HG02610 (cell line): ENCODE measurements at regions not wholly inside any gene's neighbourhood (a gene's known extent, or its start where the extent isn't known, plus 50 kb on each side); places are given as distances from the start of the nearest gene placed in this dataset.

ENCODE experiments used
- ATAC-seq: cut with Tn5 transposase; IDR thresholded peaks from one replicate; pipeline ENCODE4 v1.9.1; 2021; ENCODE audit warnings: mild to moderate bottlenecking, moderate library complexity; ENCODE audit not compliant: unreplicated experiment

DNA sequence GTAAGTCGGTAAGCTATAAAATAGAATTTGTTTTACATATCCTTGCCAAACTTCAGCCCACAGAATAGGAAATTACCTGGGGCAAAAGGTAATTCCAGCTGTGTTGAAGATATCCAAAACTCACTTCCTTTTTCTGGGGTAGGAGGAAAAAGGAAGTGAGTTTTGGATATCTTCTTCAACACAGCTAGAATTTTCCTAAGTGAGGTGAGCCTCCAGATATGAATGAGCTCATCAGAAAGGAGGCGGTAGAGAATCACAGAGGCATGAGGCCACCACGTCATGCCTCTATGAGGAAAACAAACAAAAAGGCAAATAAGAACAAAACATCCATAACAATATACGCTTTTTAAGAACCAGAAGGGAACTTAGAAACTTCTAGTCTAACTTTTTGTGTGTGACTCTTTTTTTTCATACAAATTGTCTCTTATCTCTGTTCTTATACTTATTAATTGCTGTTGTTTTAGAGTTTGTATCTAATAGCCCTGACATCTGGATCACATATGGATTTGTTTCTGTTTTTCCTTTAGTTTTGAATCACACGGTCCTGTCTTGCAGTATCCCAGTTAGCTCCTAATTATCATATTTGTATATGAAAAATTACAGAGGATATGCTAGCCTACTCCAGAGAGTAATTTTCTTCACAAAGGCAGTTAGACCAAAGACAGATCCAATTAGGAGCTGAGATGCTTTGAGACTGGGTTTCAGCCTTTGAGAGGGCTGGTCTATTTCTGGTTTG, 104.5 kb downstream of the RBM43 start:
- no peak for ATAC-seq

DNA sequence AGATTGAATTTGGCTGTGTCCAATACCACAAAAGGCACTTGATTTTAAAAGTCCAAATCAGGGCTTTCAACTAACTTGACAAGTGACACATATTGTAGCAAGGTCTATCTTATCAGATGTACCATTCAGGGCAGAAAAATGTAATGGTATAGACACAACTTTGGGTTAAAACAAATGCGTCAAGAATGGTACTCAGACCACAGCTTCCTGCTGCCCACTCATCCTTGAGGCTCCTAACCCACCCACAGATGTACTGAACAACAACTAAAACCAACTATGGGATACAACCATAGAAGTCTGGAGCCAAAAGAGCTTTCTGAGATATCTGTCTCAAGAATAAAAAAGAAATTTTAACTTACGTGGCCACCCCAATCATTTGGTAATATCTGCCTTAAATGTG, 105.2 kb downstream of the RBM43 start:
- no peak for ATAC-seq

DNA sequence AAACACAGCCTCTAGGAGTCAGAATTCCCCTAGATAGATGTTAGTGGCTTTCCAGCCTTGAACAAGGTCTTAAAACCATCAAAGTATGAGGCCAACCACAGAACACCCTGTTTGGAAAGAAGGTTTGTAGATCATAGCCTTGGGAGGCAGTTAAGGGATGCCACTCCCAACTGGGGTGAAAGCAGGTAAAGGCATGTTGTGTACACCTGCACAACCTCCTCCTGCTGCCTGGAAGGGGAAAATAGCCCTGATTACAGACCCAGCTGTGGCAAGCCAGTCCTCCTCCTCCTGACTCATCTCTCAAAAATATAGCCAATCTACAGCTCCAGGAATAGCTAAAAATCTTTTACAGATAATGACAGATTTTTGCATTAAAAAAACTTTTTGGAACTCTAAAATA, 108.1 kb downstream of the RBM43 start:
- no peak for ATAC-seq

DNA sequence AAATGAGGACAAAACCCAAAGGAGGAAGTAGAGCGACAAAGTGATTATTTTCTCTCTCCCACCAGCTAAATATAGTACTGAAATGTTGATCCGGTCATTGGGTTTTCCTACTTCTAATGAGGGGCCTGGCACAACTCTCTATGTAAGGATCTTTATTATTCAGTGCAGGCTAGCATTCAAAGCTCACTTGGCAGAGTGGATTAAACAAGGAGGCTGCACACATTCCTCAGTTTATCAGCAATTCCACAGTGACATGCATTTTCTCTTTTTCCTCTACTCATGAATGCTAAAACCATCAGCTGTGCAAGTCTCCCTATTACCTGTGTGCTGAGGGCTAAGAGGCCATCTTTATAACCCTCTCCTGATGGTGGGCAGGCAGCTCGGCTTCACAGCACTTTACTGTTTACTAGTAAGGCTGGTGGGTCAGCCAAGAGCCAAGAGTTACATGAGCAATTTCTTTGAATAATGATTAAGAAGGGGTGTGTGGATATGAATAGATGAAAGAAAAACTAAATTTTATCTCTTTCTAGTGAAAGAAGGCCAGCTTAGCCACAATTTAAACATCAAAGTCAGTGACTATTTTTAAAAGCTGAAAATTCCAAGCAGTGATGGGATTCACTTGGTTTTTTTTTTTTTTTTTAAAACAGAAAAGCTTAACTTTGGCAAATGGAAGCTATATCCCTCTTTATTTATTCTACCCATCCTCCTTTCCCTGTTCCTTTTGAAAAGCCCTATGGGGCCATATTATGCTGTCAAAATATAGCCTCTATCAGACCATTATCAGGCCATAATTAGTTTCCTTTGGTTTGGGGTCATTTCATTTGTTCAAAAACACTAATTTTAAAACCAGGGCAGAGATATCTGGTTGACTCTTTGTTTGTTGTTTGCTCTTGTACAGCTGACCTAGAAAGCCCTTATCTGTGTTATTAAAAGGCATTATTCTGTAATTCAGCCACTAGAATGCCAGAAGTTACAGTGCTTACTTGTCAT, 111.0 kb downstream of the RBM43 start:
- no peak for ATAC-seq

DNA sequence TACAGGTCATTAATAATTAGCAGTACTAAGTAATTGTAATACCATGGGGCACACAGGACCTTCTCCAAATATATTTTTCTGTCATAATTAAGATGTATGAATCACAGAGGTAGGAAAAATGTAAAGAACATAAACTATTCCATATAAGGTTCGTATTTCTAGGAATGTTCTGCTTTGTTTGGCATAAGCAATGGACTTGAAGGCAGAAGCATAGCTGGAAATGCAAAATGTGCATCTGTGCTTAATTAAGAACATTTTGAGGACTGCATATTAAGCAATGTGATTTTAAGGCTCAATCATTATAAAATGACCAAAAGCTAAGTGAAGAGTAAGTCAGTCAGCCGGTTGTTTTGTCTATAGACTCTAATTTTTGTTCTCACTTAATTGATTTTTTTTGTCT, 123.2 kb downstream of the RBM43 start:
- no peak for ATAC-seq

DNA sequence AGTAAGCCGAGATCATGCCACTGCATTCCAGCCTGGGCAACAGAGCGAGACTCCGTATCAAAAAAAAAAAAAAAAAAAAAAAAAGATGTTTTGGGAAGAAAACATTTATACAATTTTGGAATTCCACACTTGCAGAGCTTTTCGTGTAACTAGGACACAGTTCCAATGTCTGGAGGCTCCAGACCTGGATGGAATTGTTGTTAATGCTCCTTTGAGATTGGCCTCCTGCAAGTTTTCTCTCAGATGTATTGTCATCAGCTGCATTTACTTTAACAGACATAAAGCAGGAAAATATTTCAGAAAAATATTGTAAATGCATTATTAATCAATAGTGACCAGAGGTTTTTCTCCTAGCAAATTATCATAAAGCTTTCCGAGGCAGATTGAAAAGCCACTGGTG, 124.1 kb downstream of the RBM43 start:
- ATAC-seq, result no peak

DNA sequence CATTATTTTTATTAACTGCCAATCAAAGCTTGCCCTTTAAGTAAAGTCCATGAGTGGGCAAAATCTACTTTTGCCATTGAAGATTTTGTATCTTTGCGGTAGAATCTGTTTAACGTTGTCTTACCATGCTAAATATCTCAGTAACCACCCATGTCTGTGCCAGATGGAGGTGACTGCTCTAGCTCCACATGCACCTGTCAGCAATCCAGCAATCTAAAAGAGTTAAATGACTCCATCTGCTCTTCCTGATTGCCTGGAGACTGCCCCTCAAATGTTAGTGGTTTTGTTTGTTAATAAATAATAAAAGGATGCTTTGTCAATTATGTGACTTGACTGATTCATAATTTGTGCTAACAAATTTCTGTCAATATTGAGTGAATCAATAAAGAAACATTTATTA, 141.7 kb downstream of the RBM43 start:
- ATAC-seq, result no peak

DNA sequence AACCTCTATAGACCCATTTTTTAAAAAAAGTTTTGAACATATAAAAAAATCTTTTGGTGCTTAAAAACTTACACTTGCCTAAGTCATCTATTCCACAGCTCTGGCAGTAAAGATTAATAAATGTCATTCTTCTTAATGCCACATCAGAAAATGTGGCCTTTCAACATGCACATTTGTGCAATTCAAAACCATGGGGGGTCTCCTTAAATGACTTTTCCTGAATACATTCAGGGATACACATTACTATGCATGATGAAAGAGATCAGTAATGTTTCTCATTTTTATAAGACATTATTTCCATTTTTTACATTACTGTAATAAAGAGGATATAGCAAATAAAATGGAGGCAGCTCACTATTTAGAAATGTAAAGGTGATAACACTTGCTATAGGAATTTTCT, 142.3 kb downstream of the RBM43 start:
- ATAC-seq, result no peak

DNA sequence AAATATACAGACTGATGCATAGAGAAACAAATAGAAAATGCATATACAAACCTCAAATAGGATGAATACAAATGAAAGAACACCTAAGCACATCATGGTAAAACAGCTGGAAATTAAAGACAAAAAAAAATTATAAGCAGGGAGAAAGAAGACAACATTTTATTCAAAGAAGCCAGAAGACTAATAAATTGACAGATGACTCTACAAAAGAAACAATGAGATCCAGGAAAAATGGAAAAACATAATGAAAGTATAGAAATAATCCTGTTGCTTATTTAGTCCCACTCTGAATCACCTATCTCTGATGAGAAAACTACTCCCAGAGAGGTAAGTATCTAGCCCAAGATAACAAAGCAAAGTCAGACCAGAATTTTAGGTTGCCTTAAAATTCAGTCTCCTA, 143.4 kb downstream of the RBM43 start:
- ATAC-seq, result no peak

DNA sequence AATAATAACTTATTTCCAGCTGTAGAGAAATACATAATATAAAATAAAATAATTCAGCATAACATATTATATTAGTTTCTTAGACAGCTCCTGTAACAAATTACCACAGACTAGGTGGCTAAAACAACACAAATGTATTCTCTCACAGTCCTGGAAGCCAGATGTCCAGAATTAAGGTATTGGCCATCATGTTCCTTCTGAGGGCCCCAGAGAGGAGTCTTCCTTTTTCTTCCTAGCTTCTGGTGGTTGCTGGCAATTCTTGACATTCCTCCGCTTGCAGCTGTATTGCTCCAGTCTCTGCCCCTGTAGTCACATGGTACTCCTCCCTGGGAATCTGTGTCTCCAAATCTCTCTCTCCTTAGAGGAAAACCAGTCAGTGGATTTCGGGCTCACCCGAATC, 146.8 kb downstream of the RBM43 start:
- ATAC-seq, result no peak

DNA sequence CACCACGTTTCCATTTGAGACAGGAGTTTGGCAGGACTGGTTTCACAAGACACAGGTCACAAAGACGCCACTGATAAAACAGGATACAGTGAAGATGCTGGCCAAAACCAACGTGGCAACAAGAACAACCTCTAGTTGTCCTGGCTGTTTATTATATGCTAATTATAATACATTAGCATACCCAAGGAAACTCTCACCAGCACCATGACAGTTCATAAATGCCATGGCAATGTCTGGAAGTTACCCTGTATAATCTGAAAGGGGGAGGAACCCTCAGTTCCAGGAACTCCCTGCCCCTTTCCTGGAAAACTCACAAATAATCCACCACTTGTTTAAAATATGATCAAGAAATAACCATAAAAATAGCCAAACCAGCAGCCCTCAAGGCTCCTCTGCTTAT, 148.3 kb downstream of the RBM43 start:
- ATAC-seq, result no peak

DNA sequence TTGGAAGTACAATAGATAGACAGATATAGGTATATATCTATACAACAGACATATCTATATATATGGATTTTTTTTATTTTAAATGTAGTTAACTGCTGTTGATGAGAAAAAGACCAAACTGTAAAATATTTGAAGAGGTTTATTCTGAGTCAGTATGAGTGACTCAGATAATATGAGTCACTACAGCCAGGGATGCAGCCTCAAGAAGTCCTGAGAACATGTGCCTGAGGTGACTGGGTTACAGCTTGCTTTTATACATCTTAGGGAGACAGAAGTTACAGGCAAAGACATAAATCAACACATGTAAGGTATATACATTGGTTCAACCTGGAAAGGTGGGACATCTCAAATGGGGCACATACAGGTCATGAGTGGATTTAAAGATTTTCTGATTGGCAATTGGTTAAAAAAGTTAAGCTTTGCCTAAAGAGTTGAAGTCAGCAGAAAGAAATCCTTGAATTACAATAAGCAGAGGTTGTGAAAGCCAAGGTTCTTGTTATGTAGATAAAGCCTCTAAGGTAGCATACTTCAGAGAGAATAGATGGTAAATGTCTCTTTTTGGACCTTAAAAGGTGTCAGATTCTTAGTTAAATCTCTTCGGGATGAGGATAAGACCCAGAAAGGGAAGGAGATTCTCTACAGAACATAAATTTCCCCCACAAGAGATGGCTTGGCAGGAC, 149.9 kb downstream of the RBM43 start:
- no peak for ATAC-seq

DNA sequence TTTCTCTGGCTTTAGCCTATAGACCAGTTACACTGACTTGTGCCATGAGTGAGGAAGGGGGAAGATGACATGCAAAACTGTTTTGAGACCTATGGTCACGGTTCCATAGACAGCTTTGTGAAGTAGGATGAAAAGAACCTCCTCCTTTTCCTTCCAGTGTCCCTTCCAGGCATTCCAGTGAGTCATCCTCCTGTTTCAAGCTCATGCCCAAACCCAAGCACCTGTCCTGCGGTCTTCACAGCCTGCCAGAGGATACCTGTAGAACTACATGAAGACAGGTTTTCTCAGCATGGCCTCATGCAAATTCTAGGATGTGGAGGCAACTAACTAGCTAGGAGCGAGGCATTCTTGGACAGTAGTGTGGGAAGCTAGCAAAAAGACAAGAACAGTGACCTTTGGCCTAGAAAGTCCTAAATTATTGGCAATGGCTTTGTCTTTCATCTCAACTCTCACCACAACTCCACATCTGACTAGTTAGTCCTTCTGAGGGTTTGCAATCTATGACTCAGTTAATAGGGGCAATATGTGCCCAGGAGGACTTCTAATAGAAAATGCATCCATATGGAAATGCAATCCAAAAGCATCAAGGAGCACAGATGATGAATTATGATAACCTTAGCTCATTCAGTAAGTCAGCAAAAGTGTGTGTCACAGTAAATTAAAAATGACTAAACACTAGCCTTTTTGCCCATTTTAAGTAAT, 154.7 kb downstream of the RBM43 start:
- no peak for ATAC-seq

DNA sequence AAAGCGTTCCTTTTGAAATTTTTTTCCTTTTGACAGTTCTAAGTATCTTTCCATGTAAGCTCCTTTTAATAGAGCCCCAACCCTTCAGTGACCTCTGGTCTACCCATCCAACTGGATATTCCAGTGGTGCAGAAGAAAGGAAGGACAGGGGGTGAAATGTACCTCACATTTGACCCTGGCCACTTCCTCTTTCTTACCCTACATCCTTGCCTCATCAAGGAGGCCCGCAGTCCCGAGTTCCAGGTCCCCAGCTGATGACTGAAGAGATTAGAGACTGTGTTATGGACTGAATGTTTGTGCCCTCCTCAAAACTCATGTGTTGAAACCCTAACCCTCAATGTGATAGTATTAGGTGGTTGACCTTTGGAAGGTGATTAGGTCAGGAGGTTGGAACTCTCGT, 158.1 kb downstream of the RBM43 start:
- no peak for ATAC-seq

DNA sequence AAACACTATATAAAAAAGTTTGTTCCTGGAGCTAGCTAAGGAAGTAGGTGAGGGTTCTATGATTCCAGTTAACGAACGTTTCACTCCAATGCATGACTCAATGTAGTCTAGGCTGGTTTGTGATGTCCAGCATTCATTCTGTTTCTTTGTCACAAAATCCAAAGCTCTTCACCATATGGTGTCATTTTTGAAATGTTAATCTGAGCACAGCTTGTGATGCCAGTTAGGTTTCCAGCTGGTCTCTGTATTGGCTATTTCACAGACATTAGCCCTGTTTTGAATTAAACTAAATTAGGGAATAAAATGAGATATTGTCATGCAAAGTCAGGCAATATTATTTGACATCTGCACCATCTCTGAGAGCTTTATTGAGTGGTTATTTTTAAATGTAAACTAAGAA, 159.4 kb downstream of the RBM43 start:
- ATAC-seq, result no peak

DNA sequence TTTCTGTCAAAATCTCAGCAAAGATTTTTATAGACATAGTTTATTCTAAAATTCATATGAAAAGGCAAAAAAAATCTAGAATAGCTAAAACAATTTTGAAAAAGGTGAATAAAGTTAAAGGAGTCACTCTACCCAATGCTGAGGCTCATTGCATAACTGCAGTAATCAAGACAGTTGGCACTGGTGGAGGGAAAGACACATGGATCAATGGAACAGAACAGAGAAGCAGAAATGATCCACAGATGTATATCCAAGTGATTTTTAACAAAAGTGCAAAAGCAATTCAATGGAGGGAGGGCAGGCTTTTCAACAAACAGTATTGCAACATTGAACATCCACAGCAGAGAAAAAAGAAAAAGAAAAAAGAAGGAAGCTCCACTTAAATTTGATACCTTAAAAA, 162.8 kb downstream of the RBM43 start:
- no peak for ATAC-seq

DNA sequence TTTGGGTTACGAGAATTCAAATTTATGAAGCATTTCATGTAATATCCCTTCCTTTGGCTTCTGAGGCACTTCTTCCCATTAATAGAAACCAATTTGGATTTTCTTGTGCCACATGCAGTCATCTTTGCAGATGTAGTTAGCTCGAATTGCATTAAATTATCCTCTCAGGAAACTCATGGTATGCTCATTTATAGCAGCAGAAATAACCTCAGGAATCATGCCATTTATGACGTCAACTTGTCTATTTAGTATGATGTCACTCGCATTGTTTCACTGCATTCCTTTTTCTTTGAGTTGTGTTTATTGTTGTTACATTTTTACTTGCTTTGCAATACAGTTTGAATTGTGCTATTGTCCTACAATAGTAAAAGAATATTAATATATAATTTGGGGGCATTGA, 163.8 kb downstream of the RBM43 start:
- ATAC-seq, result no peak

DNA sequence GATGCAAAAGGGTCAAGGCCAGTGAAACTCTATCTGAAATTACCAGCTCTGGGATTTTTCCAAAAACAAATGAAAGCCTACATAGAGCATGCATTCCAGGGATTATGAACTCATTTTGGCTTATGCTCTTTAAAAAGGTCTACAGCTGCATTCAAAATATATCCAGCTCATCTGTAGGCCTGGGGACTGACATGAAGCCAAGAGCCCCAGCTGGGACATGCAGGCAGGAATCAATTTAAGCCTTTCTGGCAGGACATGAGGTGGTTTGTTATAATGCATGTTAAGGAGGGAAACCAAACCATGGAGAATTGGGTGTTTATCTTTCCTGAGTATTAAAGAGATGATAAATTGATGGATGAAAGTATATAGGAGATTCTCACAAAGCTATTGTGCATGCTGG, 164.5 kb downstream of the RBM43 start:
- no peak for ATAC-seq

DNA sequence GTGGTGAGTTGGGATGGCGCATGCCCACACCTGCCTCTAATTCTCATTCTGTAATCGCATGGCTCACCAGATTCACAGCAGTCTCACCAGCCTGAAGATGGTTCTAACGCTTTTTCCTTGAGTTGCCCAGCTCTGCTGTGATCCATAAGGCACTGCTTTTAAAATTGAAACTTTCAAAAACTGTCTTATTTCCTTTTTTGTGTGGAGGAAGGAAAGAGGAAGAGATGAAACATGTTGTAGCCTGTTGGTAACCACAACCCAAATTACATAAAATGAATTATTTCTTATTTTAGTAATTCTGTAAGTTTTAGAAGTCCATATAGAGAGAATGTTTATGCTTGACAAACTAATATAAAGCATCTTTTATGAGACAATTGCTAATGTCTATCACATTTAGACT, 165.4 kb downstream of the RBM43 start:
- no peak for ATAC-seq

DNA sequence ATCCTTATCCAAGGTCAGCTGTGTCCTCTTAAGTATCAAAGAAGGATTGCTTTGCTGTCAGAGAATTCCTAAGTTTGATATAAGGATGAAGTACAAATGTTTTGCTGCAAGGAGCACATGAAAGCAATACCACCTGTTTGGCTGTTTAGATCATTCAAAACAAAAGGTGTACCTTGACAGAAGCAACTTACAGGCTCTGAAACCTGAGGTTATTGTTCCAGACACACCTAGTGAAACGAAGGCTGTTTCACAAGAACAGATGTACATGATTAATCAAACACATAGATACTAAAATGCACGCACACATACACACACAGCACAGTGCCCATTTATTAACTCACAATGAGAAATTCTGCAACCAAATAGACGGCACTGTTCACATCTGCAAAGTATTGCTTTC, 166.2 kb downstream of the RBM43 start:
- no peak for ATAC-seq

DNA sequence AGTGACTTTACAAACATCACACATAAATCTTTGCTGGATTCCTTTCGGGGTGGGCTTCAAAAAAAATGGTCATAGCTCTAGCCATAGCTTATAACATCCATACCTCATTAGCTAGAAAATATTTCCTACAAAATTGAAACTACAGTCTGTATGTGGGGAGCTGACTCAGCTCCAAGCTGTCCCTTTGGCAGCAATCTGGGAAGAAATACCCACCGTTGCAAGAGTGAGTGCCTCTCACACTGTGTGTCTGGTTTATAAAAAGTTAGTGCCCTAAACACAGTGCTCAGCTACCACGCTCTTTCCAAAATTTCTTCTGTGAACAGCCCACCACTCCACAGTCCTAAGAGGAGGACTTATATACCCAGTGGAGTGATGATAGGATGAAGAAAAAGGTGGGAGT, 170.1 kb downstream of the RBM43 start:
- ATAC-seq, result no peak
